ENCODE measurements at regions not wholly inside any gene's neighbourhood (a gene's known extent, or its start where the extent isn't known, plus 50 kb on each side); places are given as distances from the start of the nearest gene placed in this dataset.

DNA sequence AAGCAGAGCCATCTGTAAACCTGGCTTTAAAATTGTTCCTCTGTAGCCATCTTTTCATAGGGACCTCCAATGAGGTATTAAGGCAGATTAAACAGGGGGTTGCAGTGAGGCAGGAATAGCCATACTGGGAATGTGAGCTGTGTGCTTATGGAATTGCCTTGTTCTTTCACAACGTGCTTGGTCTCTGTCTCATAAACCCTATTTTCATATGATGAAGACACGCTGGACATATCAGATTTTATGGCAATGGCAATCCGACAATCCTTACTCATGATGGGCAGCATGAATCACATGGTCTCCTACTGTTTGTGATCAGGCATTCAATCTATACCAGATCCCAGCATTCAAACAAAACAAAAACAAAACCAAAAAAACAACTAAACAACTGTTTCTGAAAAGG is 418.9 kb upstream of the NRP1 start:
- ATAC-seq, result no peak
- Histone ChIP-seq H3K4me1 (peaks cover 0 to 10% (median 0%) of the 10 kb centered on the region in 3 donors), H3K4me3 (no peak overlapping the region), H3K9me3 (no peaks in the 10 kb centered on the region), H3K27me3 (no peaks in the 10 kb centered on the region), H3K36me3 (no peaks in the 10 kb centered on the region), H3K27ac (no peak overlapping the region)
- WGBS, 2 donors (ENCODE audit: low coverage in 1 of 2), result 87 to 97% methylated on average over 3 of the region's 3 CpGs
- TF ChIP-seq POLR2AphosphoS5 (IDR thresholded peaks at IDR 0.05) (no peak), EP300 (IDR thresholded peaks at IDR 0.05) (no peak)

DNA sequence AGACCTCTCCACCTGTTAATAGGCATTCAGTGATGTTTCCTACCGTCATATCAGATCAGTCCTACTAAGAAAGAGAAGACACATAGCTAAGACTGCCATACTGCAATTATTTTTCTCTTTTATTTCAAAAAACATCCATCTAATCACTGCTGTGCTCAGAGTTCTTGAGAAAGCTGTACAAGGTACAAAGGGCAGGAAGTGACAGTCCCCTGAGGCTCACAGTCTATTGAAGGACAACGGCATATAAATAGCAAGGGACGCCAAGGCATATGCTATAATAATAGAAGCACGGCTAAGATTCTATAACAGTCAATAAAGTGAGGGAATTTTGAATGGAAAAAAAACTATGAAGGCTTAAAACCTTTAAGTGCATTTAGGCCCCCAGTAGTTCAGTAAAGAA is 415.3 kb upstream of the NRP1 start:
- WGBS, 2 donors (ENCODE audit: low coverage in 1 of 2), result 52 to 80% methylated on average over 3 to 4 of the region's 4 CpGs
- no peak for ATAC-seq

DNA sequence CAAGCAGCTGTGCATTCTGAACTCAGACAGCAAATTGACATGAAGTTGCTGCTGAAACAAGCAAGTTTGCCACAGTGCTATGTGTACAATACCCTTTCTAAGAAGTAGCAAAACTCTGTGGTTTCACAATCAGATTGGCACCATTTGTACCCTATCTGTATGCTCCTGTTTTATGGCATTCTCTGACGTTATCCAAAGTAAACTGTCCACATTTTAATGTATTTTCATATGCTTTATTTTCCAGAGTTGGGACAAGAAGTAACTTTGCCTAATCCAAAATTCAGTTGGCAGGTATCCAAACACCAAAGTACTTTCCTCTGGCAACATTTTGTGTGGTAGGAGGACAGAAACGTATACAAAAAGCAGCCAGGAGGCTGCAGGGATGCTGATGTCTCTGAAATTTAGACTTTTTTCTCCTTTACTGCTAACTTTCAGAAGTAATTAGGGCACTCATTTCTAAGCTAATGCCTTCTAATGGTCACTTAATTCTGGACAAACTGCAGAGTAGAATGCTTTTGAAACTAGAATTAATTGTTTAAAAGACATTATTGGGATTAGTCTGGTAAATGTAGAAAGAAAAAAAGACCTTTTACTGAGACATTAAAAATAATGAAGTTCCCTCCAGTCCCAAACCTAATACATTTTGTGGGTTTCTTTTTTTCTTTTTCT is 414.7 kb upstream of the NRP1 start:
- no peaks in the 10 kb centered on the region for H3K36me3 ChIP-seq
- H3K4me3 ChIP-seq, result no peak overlapping the region

More for the DNA sequence above, 415.3 kb upstream of the NRP1 start:
- TF ChIP-seq POLR2AphosphoS5 (IDR thresholded peaks at IDR 0.05) (no peak), POLR2A (IDR thresholded peaks at IDR 0.05) (no peak), EP300 (IDR thresholded peaks at IDR 0.05) (no peak)
- TF ChIP-seq, protein P1, sequence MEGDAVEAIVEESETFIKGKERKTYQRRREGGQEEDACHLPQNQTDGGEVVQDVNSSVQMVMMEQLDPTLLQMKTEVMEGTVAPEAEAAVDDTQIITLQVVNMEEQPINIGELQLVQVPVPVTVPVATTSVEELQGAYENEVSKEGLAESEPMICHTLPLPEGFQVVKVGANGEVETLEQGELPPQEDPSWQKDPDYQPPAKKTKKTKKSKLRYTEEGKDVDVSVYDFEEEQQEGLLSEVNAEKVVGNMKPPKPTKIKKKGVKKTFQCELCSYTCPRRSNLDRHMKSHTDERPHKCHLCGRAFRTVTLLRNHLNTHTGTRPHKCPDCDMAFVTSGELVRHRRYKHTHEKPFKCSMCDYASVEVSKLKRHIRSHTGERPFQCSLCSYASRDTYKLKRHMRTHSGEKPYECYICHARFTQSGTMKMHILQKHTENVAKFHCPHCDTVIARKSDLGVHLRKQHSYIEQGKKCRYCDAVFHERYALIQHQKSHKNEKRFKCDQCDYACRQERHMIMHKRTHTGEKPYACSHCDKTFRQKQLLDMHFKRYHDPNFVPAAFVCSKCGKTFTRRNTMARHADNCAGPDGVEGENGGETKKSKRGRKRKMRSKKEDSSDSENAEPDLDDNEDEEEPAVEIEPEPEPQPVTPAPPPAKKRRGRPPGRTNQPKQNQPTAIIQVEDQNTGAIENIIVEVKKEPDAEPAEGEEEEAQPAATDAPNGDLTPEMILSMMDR (IDR thresholded peaks at IDR 0.05), result no peak
- Histone ChIP-seq H3K4me1 (peaks cover 0 to 10% (median 0%) of the 10 kb centered on the region in 3 donors), H3K9me3 (no peaks in the 10 kb centered on the region), H3K36me3 (no peaks in the 10 kb centered on the region), H3K27ac (no peak overlapping the region), H3K4me3 (no peak overlapping the region), H3K27me3 (no peaks in the 10 kb centered on the region)

DNA sequence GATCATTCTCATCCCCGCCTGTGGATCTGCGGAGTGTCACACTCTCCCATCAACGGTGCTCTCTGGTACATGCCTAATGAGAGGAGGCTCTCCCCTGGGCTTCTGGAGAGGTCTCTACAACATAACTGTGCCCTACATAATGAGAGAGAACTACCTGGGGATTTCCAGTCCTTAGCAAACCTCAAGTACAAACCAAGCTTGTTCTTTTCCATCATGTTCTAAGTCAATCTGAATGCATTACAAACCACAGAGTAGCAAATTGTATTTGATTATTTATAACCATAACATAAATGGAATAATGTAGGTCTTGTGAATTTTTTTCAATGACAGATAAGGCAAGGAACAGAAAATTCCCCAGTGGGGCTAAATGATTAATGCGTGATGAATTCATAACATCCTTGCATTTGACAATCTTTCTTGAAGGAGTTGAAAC is 412.4 kb upstream of the NRP1 start:
- TF ChIP-seq POLR2A (IDR thresholded peaks at IDR 0.05) (no peak), EP300 (IDR thresholded peaks at IDR 0.05) (no peak), POLR2AphosphoS5 (IDR thresholded peaks at IDR 0.05) (no peak)
- TF ChIP-seq, protein P1 (IDR thresholded peaks at IDR 0.05), result no peak
- no peak overlapping the region for H3K4me3 ChIP-seq
- ATAC-seq, result no peak
- no peaks in the 10 kb centered on the region for H3K36me3 ChIP-seq
- H3K27me3 ChIP-seq, result no peaks in the 10 kb centered on the region
- peaks cover 0 to 10% (median 0%) of the 10 kb centered on the region in 3 donors for H3K4me1 ChIP-seq
- H3K9me3 ChIP-seq, result no peaks in the 10 kb centered on the region
- 62 to 77% methylated on average over 4 of the region's 4 CpGs for WGBS, 2 donors (ENCODE audit: low coverage in 1 of 2)
- no peak overlapping the region for H3K27ac ChIP-seq

More for the DNA sequence above, 414.7 kb upstream of the NRP1 start:
- H3K9me3 ChIP-seq, result no peaks in the 10 kb centered on the region
- 18 to 22% methylated on average over 2 of the region's 2 CpGs for WGBS, 2 donors (ENCODE audit: low coverage in 1 of 2)
- no peak for TF ChIP-seq POLR2AphosphoS5 (IDR thresholded peaks at IDR 0.05)
- no peak for ATAC-seq
- H3K27me3 ChIP-seq, result no peaks in the 10 kb centered on the region
- H3K27ac ChIP-seq, result no peak overlapping the region
- H3K4me1 ChIP-seq, result peaks cover 0 to 10% (median 0%) of the 10 kb centered on the region in 3 donors

DNA sequence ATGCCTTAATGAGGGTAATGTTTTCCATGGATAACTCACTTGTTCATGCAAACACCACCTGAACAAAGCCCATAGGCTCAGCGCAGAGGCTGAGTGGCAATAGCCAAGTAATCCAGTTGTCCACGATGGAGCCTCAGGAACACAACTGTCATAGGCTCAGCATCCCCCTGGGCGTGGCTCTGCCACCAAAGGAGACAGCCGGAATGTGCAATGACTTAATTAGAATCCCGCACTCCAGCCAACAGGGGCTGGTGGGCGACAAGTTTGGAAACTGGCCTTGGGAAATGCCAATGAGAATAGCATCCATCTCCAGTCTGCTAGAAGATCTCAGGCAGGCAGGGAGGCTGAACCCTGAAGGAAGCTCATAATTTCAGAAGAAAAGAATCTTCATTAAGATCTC is 411.7 kb upstream of the NRP1 start:
- Histone ChIP-seq H3K27ac (no peak overlapping the region), H3K4me1 (peaks cover 0 to 10% (median 0%) of the 10 kb centered on the region in 3 donors), H3K9me3 (no peaks in the 10 kb centered on the region), H3K36me3 (no peaks in the 10 kb centered on the region), H3K4me3 (no peak overlapping the region), H3K27me3 (no peaks in the 10 kb centered on the region)
- no CpG with 5 or more reads among the region's 6 CpGs for WGBS, 2 donors (ENCODE audit: low coverage in 1 of 2)
- no peak for ATAC-seq
- TF ChIP-seq, protein P1 (IDR thresholded peaks at IDR 0.05), result no peak
- no peak for TF ChIP-seq POLR2A (IDR thresholded peaks at IDR 0.05)
- TF ChIP-seq EP300 (IDR thresholded peaks at IDR 0.05), result no peak

DNA sequence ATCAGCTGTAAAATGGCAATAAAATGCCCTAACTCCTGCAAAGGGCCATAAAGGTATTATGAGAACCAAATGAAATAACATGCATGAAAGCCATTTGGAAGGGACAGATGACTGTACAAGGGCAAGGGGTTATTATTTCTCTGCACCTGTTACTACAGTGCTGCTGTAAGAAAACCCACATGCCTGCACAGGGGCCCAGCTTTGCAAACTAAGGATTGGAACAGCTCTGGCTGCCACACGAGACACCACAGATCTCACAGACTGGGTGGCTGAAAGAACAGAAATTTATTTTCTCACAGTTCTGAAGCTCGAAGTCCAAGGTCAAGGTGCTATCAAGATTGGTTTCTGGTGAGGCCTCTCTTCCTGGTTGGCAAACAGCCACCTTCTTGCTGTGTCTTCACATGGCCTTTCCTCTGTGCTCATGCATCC is 409.0 kb upstream of the NRP1 start:
- no peaks in the 10 kb centered on the region for H3K36me3 ChIP-seq
- WGBS, 2 donors (ENCODE audit: low coverage in 1 of 2), result 91 to 100% methylated on average over 2 of the region's 2 CpGs
- H3K27me3 ChIP-seq, result no peaks in the 10 kb centered on the region
- TF ChIP-seq EP300 (IDR thresholded peaks at IDR 0.05) (no peak), POLR2A (IDR thresholded peaks at IDR 0.05) (no peak), POLR2AphosphoS5 (IDR thresholded peaks at IDR 0.05) (no peak)
- TF ChIP-seq, protein P1 (IDR thresholded peaks at IDR 0.05), result no peak
- H3K4me3 ChIP-seq, result no peak overlapping the region
- ATAC-seq, result no peak
- H3K9me3 ChIP-seq, result no peaks in the 10 kb centered on the region
- no peaks in the 10 kb centered on the region for H3K4me1 ChIP-seq
- H3K27ac ChIP-seq, result no peak overlapping the region
